GM12878 (cell line): ENCODE measurements at regions not wholly inside any gene's neighbourhood (a gene's known extent, or its start where the extent isn't known, plus 50 kb on each side); places are given as distances from the start of the nearest gene placed in this dataset.

Experiments
- ATAC-seq: fragments of 200-7000 bp; cut with Tn5 transposase; 3 replicates; pipeline ENCODE4 v1.9.1; 2020; ENCODE audit warnings: mild to moderate bottlenecking, moderate library complexity
- BruUV-seq: library from RNA; stranded (reverse); fragments of 400-500 nt; replicated peaks from 2 replicates; lab custom pipeline; 2021; lab: Mats Ljungman, UMichigan
- CTCF ChIA-PET: fragments of 300-600 bp; sonication (Branson Sonifier 250); formaldehyde crosslinking; extraction: SDS; loops from one replicate; lab custom pipeline; 2021; ENCODE audit warnings: inconsistent platforms; lab: Yijun Ruan, JAX
- POLR2A ChIA-PET: fragments of 350-600 bp; formaldehyde crosslinking; extraction: SDS; loops from one replicate; lab custom pipeline; 2021; ENCODE audit warnings: inconsistent platforms; lab: Charles Lee
- RAD21 ChIA-PET: fragments of 300-600 bp; sonication (Branson Sonifier 250); formaldehyde crosslinking; loops from one replicate; lab custom pipeline; 2023; ENCODE audit warnings: antibody characterized with exemption; ENCODE audit not compliant: unreplicated experiment; lab: Charles Lee
- SMC1A ChIA-PET: fragments of 300-600 bp; sonication (Branson Sonifier 250); formaldehyde crosslinking; loops from one replicate; lab custom pipeline; 2023; ENCODE audit not compliant: unreplicated experiment, uncharacterized antibody; lab: Charles Lee
- DNase-seq: peaks from one replicate; pipeline ENCODE4 v3.0.0-alpha.2; 2011; ENCODE audit warnings: low read depth, low spot score
- FAIRE-seq: peaks from 3 replicates; lab custom pipeline; 2011; peaks lifted over from hg19 to GRCh38; lab: Jason Lieb, UNC
- H2AFZ ChIP-seq: 2 replicates; pipeline ENCODE4 v1.6.0; 2011; ENCODE audit warnings: low read depth, low read length, control low read depth; ENCODE audit not compliant: control insufficient read depth
- H3K27ac ChIP-seq: 2 replicates; pipeline ENCODE4 v1.5.1; 2011; ENCODE audit warnings: control low read depth; ENCODE audit not compliant: control insufficient read depth, insufficient read depth
- H3K27me3 ChIP-seq, 2 experiments: replicated peaks in 1 of 2; 2 replicates each; pipeline versions ENCODE4 v1.6.0 to v1.6.1; 2011; ENCODE audit warnings: low read length in 1 of 2; ENCODE audit not compliant: control insufficient read depth in 2 of 2, insufficient read depth in 2 of 2
- H3K36me3 ChIP-seq, 2 experiments: 2 replicates each; pipeline ENCODE4 v1.5.1; 2011; ENCODE audit warnings: low read length in 1 of 2; ENCODE audit not compliant: control insufficient read depth in 2 of 2, insufficient read depth in 2 of 2
- H3K4me1 ChIP-seq: 2 replicates; pipeline ENCODE4 v1.6.1; 2011; ENCODE audit warnings: mild to moderate bottlenecking, low read length, moderate library complexity, mixed read lengths; ENCODE audit not compliant: control insufficient read depth, insufficient read depth
- H3K4me2 ChIP-seq: 2 replicates; pipeline ENCODE4 v1.6.0; 2011; ENCODE audit warnings: control low read depth; ENCODE audit not compliant: control insufficient read depth, insufficient read depth
- H3K4me3 ChIP-seq: fragments of 200-600 bp; sonication (generic); 2 replicates; pipeline ENCODE4 v1.5.1; 2016
- H3K79me2 ChIP-seq: 2 replicates; pipeline ENCODE4 v1.6.0; 2011; ENCODE audit warnings: low read length; ENCODE audit not compliant: control insufficient read depth, insufficient read depth
- H3K9ac ChIP-seq: 2 replicates; pipeline ENCODE4 v1.8.0; 2011; ENCODE audit warnings: low read length, control low read depth, mixed read lengths; ENCODE audit not compliant: control insufficient read depth, insufficient read depth
- H3K9me3 ChIP-seq: replicated peaks from 3 replicates; pipeline ENCODE4 v1.5.1; 2011; ENCODE audit warnings: mild to moderate bottlenecking, low read length; ENCODE audit not compliant: control insufficient read depth, insufficient read depth
- H4K20me1 ChIP-seq: 2 replicates; pipeline ENCODE4 v1.6.0; 2011; ENCODE audit not compliant: control insufficient read depth, insufficient read depth
- BHLHE40 ChIP-seq, 2 experiments: fragments of 450-650 bp in 1 of 2; IDR thresholded peaks; 2 replicates each; pipeline ENCODE4 v1.6.1; 2011 to 2017; ENCODE audit warnings: low read depth in 2 of 2, borderline replicate concordance in 1 of 2, improper control_type of control experiment in 1 of 2, low read length in 1 of 2, mild to moderate bottlenecking in 1 of 2
- CEBPB ChIP-seq, 2 experiments: fragments of 150-350 bp in 1 of 2; IDR thresholded peaks; 2 replicates each; pipeline ENCODE4 v1.6.1; 2012 to 2014; ENCODE audit warnings: low read depth in 2 of 2, low read length in 2 of 2, borderline replicate concordance in 1 of 2, inconsistent platforms in 1 of 2
- FOS ChIP-seq: IDR thresholded peaks from 3 replicates; pipeline ENCODE4 v1.6.1; 2011; ENCODE audit warnings: borderline replicate concordance; ENCODE audit not compliant: insufficient read length; ENCODE audit errors: extremely low read depth
- GABPA ChIP-seq: IDR thresholded peaks from 2 replicates; pipeline ENCODE4 v1.6.1; 2014; ENCODE audit warnings: antibody characterized with exemption, low read depth, mild to moderate bottlenecking, inconsistent platforms
- SRF ChIP-seq, 2 experiments: IDR thresholded peaks; 2 replicates each; pipeline ENCODE4 v1.6.1; 2011; ENCODE audit warnings: low read depth in 2 of 2, low read length in 2 of 2, mild to moderate bottlenecking in 1 of 2, moderate library complexity in 1 of 2
- STAT1 ChIP-seq: fragments of 450-650 bp; conservative IDR thresholded peaks from 2 replicates; pipeline ENCODE4 v1.6.1; 2014; ENCODE audit warnings: antibody characterized with exemption, mild to moderate bottlenecking
- SUPT20H ChIP-seq: IDR thresholded peaks from 2 replicates; pipeline ENCODE4 v1.6.1; 2011; ENCODE audit warnings: low read depth, mild to moderate bottlenecking, low read length, moderate library complexity, borderline replicate concordance; ENCODE audit not compliant: control insufficient read depth
- SUZ12 ChIP-seq: fragments of 200-600 bp; sonication (generic); IDR thresholded peaks from one replicate; pipeline ENCODE4 v1.6.1; 2018; ENCODE audit warnings: antibody characterized with exemption, mild to moderate bottlenecking; ENCODE audit not compliant: unreplicated experiment
- TCF3 ChIP-seq: IDR thresholded peaks from 2 replicates; pipeline ENCODE4 v1.6.1; 2012; ENCODE audit warnings: low read depth, mild to moderate bottlenecking, low read length, borderline replicate concordance; ENCODE audit not compliant: insufficient read depth
- ZNF217 ChIP-seq: fragments of 450-650 bp; IDR thresholded peaks from 2 replicates; pipeline ENCODE4 v1.6.1; 2017; ENCODE audit warnings: antibody characterized with exemption, mild to moderate bottlenecking
- WGBS: methylation state at CpG from one replicate; pipeline ENCODE4 v1.1.6; 2016; ENCODE audit warnings: low lambda C conversion rate; ENCODE audit not compliant: insufficient replicate concordance, insufficient coverage; ENCODE audit errors: missing lambda C conversion rate; 5-methylcytosine and 5-hydroxymethylcytosine counted together
- in situ Hi-C: fragments of 300-500 bp; cut with MboI; formaldehyde crosslinking; loops from 9 replicates; pipeline ENCODE4 v1.14.3; 2018; ENCODE audit warnings: mixed read lengths
- intact Hi-C: fragments of 100-400 bp; cut with micrococcal nuclease; formaldehyde crosslinking; loops from one replicate; pipeline ENCODE4 v1.14.2; 2022; ENCODE audit not compliant: unreplicated experiment
- TF ChIP-seq, protein P1 (sequence below): IDR thresholded peaks from 2 replicates; pipeline ENCODE4 v1.6.1; 2012; ENCODE audit warnings: improper control_type of control experiment, low read depth, low read length; ENCODE audit not compliant: insufficient replicate concordance
- TF ChIP-seq, protein P2 (sequence below): IDR thresholded peaks from 2 replicates; pipeline ENCODE4 v1.6.1; 2012; ENCODE audit warnings: low read depth, low read length, improper control_type of control experiment
- TF ChIP-seq, protein P3 (sequence below): IDR thresholded peaks from 2 replicates; pipeline ENCODE4 v1.6.1; 2011; ENCODE audit warnings: low read depth, mild to moderate bottlenecking, low read length, moderate library complexity, borderline replicate concordance; ENCODE audit errors: extremely low read depth
- TF ChIP-seq, protein P4 (sequence below): fragments of 150-350 bp; IDR thresholded peaks from 2 replicates; pipeline ENCODE4 v1.6.1; 2014; ENCODE audit warnings: mild to moderate bottlenecking, low read depth, low read length

DNA sequence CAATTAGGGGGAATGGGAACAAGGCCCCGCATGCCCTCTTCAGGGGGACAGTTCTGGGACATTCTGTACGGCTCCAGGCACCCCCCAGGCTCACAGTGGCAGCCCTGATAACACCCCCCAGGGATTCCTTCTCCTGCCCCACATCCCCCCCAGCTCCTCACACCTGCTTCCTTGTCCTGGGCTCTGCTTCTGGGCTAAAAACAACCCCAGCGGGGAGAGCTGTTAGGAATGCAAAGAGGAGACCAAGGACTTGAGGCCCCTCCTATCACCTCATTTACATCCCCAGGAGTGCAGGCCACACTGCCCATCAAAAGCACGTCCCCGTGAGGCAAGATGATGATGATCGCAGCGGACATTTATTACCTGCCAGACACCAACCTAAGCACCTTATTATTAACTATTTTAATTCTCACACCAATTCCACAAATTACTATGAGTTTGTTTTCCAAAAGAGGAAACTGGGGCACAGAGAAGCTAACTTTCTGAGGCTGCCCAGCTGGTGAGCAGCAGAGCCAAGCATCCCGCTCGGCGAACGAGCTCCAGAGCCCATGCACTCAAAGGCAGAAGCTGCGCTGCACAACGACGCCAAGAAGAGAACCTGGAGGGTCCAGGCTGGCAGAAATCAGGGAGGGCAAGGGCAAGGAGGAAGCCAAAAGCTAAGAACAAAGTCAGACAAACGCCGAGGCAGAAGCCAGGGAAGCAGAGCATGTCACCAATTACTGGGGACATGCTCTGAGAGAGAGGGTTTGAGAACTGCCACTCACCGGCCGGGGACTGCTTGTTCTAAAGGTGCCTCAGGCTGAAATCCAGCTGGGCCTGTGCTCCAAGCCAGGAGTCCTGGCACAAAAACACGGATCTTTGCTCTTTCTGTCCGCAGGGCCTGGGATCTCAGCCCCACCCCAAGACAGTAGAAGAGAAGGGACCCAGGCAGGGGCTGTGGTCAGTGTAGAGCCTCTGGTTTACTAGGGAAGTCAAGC is 76.2 kb upstream of the NSMCE3 start:
- Histone ChIP-seq H2AFZ (no peak overlapping the region), H3K4me3 (no peak overlapping the region), H3K27me3 (no peaks in the 10 kb centered on the region), H4K20me1 (no peaks in the 10 kb centered on the region), H3K27ac (no peak overlapping the region), H3K9me3 (no peaks in the 10 kb centered on the region), H3K79me2 (no peaks in the 10 kb centered on the region), H3K36me3 (no peaks in the 10 kb centered on the region), H3K4me2 (no peak overlapping the region), H3K4me1 (no peaks in the 10 kb centered on the region), H3K9ac (no peak overlapping the region)
- no peak for FAIRE-seq
- BruUV-seq: no TSS peak
- ChIA-PET RAD21 (no interaction called here), CTCF (interaction anchor here (0.7 to 1.0 kb wide), 2 partner anchors 9 to 21 kb away, joined by 3 read pairs; no protein-coding TSS in a partner anchor), SMC1A (interaction anchor here (1.3 to 1.6 kb wide), 2 partner anchors 18 to 206 kb away, joined by 3 to 6 read pairs; no protein-coding TSS in a partner anchor), POLR2A (interaction anchor here (1.8 kb wide), 1 partner anchor 76 kb away, joined by 4 read pairs; no protein-coding TSS in a partner anchor)
- in situ Hi-C loops (no loop called here), intact Hi-C loops (no loop called here)
- WGBS: 60% methylated on average over 18 of the region's 20 CpGs
- ATAC-seq: no peak
- DNase-seq: no peak
- TF ChIP-seq STAT1 (no peak), TCF3 (no peak), GABPA (no peak), SUPT20H (no peak), SRF (IDR thresholded peaks at IDR 0.05; ENCODE audit: low read depth in 2 of 2, low read length in 2 of 2) (no peak), SUZ12 (no peak), FOS (no peak), ZNF217 (no peak), CEBPB (IDR thresholded peaks at IDR 0.05; ENCODE audit: borderline replicate concordance in 1 of 2, low read depth in 2 of 2, low read length in 2 of 2) (no peak), BHLHE40 (IDR thresholded peaks at IDR 0.05; ENCODE audit: borderline replicate concordance in 1 of 2, low read depth in 2 of 2, low read length in 1 of 2) (no peak)
- TF ChIP-seq, protein P1, sequence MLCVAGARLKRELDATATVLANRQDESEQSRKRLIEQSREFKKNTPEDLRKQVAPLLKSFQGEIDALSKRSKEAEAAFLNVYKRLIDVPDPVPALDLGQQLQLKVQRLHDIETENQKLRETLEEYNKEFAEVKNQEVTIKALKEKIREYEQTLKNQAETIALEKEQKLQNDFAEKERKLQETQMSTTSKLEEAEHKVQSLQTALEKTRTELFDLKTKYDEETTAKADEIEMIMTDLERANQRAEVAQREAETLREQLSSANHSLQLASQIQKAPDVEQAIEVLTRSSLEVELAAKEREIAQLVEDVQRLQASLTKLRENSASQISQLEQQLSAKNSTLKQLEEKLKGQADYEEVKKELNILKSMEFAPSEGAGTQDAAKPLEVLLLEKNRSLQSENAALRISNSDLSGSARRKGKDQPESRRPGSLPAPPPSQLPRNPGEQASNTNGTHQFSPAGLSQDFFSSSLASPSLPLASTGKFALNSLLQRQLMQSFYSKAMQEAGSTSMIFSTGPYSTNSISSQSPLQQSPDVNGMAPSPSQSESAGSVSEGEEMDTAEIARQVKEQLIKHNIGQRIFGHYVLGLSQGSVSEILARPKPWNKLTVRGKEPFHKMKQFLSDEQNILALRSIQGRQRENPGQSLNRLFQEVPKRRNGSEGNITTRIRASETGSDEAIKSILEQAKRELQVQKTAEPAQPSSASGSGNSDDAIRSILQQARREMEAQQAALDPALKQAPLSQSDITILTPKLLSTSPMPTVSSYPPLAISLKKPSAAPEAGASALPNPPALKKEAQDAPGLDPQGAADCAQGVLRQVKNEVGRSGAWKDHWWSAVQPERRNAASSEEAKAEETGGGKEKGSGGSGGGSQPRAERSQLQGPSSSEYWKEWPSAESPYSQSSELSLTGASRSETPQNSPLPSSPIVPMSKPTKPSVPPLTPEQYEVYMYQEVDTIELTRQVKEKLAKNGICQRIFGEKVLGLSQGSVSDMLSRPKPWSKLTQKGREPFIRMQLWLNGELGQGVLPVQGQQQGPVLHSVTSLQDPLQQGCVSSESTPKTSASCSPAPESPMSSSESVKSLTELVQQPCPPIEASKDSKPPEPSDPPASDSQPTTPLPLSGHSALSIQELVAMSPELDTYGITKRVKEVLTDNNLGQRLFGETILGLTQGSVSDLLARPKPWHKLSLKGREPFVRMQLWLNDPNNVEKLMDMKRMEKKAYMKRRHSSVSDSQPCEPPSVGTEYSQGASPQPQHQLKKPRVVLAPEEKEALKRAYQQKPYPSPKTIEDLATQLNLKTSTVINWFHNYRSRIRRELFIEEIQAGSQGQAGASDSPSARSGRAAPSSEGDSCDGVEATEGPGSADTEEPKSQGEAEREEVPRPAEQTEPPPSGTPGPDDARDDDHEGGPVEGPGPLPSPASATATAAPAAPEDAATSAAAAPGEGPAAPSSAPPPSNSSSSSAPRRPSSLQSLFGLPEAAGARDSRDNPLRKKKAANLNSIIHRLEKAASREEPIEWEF: no peak
- TF ChIP-seq, protein P2, sequence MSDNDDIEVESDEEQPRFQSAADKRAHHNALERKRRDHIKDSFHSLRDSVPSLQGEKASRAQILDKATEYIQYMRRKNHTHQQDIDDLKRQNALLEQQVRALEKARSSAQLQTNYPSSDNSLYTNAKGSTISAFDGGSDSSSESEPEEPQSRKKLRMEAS: no peak
- TF ChIP-seq, protein P3, sequence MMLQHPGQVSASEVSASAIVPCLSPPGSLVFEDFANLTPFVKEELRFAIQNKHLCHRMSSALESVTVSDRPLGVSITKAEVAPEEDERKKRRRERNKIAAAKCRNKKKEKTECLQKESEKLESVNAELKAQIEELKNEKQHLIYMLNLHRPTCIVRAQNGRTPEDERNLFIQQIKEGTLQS: no peak
- TF ChIP-seq, protein P4, sequence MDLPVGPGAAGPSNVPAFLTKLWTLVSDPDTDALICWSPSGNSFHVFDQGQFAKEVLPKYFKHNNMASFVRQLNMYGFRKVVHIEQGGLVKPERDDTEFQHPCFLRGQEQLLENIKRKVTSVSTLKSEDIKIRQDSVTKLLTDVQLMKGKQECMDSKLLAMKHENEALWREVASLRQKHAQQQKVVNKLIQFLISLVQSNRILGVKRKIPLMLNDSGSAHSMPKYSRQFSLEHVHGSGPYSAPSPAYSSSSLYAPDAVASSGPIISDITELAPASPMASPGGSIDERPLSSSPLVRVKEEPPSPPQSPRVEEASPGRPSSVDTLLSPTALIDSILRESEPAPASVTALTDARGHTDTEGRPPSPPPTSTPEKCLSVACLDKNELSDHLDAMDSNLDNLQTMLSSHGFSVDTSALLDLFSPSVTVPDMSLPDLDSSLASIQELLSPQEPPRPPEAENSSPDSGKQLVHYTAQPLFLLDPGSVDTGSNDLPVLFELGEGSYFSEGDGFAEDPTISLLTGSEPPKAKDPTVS: no peak
